ENCODE measurements at regions not wholly inside any gene's neighbourhood (a gene's known extent, or its start where the extent isn't known, plus 50 kb on each side); places are given as distances from the start of the nearest gene placed in this dataset.

- Histone ChIP-seq H3K4me3 (ENCODE audit: low read depth in 1 of 2, low read length in 2 of 2) (no peak overlapping the region), H3K27me3 (ENCODE audit: control insufficient read depth in 1 of 2, insufficient read depth in 2 of 2, low read length in 2 of 2) (no peaks in the 10 kb centered on the region), H3K9ac (ENCODE audit: low read length) (no peak overlapping the region), H3K4me1 (ENCODE audit: insufficient read depth, low read length) (peaks cover 19% of the 10 kb centered on the region), H3K9me3 (ENCODE audit: low read length) (no peaks in the 10 kb centered on the region), H3K36me3 (ENCODE audit: insufficient read depth, low read length) (no peaks in the 10 kb centered on the region), H3K27ac (ENCODE audit: low read depth, low read length) (no peak overlapping the region)
Observed at GRCh38 chr1:168455764-168456163, 88.0 kb downstream of the XCL2 start.

GRCh38 chr1:168454211-168454815, 89.5 kb downstream of the XCL2 start:
- H3K4me3 ChIP-seq (ENCODE audit: low read depth in 1 of 2, low read length in 2 of 2), result no peak overlapping the region
- H3K27ac ChIP-seq (ENCODE audit: low read depth, low read length), result peak overlapping the region; percentile 39
- no peaks in the 10 kb centered on the region for H3K36me3 ChIP-seq (ENCODE audit: insufficient read depth, low read length)
- no peak overlapping the region for H3K9ac ChIP-seq (ENCODE audit: low read length)
- peaks cover 19% of the 10 kb centered on the region for H3K4me1 ChIP-seq (ENCODE audit: insufficient read depth, low read length)
- H3K9me3 ChIP-seq (ENCODE audit: low read length), result no peaks in the 10 kb centered on the region
- no peaks in the 10 kb centered on the region for H3K27me3 ChIP-seq (ENCODE audit: control insufficient read depth in 1 of 2, insufficient read depth in 2 of 2, low read length in 2 of 2)

GRCh38 chr1:168453056-168453455, 90.7 kb downstream of the XCL2 start:
- Histone ChIP-seq H3K9ac (ENCODE audit: low read length) (no peak overlapping the region), H3K9me3 (ENCODE audit: low read length) (no peaks in the 10 kb centered on the region), H3K36me3 (ENCODE audit: insufficient read depth, low read length) (no peaks in the 10 kb centered on the region), H3K27ac (ENCODE audit: low read depth, low read length) (no peak overlapping the region), H3K4me3 (ENCODE audit: low read depth in 1 of 2, low read length in 2 of 2) (no peak overlapping the region), H3K4me1 (ENCODE audit: insufficient read depth, low read length) (peaks cover 19% of the 10 kb centered on the region), H3K27me3 (ENCODE audit: control insufficient read depth in 1 of 2, insufficient read depth in 2 of 2, low read length in 2 of 2) (no peaks in the 10 kb centered on the region)

- Histone ChIP-seq H3K9ac (ENCODE audit: low read length) (no peak overlapping the region), H3K36me3 (ENCODE audit: insufficient read depth, low read length) (no peaks in the 10 kb centered on the region), H3K27ac (ENCODE audit: low read depth, low read length) (no peak overlapping the region), H3K9me3 (ENCODE audit: low read length) (no peaks in the 10 kb centered on the region), H3K4me1 (ENCODE audit: insufficient read depth, low read length) (peaks cover 19% of the 10 kb centered on the region), H3K27me3 (ENCODE audit: control insufficient read depth in 1 of 2, insufficient read depth in 2 of 2, low read length in 2 of 2) (no peaks in the 10 kb centered on the region), H3K4me3 (ENCODE audit: low read depth in 1 of 2, low read length in 2 of 2) (peak overlapping the region in 1 of 2 donors; percentile 12)
Observed at GRCh38 chr1:168452329-168452728, 91.5 kb downstream of the XCL2 start.

GRCh38 chr1:168447871-168448270, 95.9 kb downstream of the XCL2 start:
- H3K27ac ChIP-seq (ENCODE audit: low read depth, low read length), result no peak overlapping the region
- no peaks in the 10 kb centered on the region for H3K4me1 ChIP-seq (ENCODE audit: insufficient read depth, low read length)
- no peaks in the 10 kb centered on the region for H3K27me3 ChIP-seq (ENCODE audit: control insufficient read depth in 1 of 2, insufficient read depth in 2 of 2, low read length in 2 of 2)
- H3K9me3 ChIP-seq (ENCODE audit: low read length), result no peaks in the 10 kb centered on the region
- no peak overlapping the region for H3K9ac ChIP-seq (ENCODE audit: low read length)
- H3K36me3 ChIP-seq (ENCODE audit: insufficient read depth, low read length), result no peaks in the 10 kb centered on the region
- H3K4me3 ChIP-seq (ENCODE audit: low read depth in 1 of 2, low read length in 2 of 2), result no peak overlapping the region

GRCh38 chr1:168446081-168446480, 97.7 kb downstream of the XCL2 start:
- Histone ChIP-seq H3K4me3 (ENCODE audit: low read depth in 1 of 2, low read length in 2 of 2) (no peak overlapping the region), H3K27me3 (ENCODE audit: control insufficient read depth in 1 of 2, insufficient read depth in 2 of 2, low read length in 2 of 2) (no peaks in the 10 kb centered on the region), H3K36me3 (ENCODE audit: insufficient read depth, low read length) (no peaks in the 10 kb centered on the region), H3K4me1 (ENCODE audit: insufficient read depth, low read length) (no peaks in the 10 kb centered on the region), H3K27ac (ENCODE audit: low read depth, low read length) (no peak overlapping the region), H3K9me3 (ENCODE audit: low read length) (no peaks in the 10 kb centered on the region), H3K9ac (ENCODE audit: low read length) (no peak overlapping the region)

- Histone ChIP-seq H3K27ac (ENCODE audit: low read depth, low read length) (no peak overlapping the region), H3K9me3 (ENCODE audit: low read length) (no peaks in the 10 kb centered on the region), H3K9ac (ENCODE audit: low read length) (no peak overlapping the region), H3K4me3 (ENCODE audit: low read depth in 1 of 2, low read length in 2 of 2) (no peak overlapping the region), H3K36me3 (ENCODE audit: insufficient read depth, low read length) (no peaks in the 10 kb centered on the region), H3K27me3 (ENCODE audit: control insufficient read depth in 1 of 2, insufficient read depth in 2 of 2, low read length in 2 of 2) (no peaks in the 10 kb centered on the region), H3K4me1 (ENCODE audit: insufficient read depth, low read length) (peaks cover 10% of the 10 kb centered on the region)
Observed at GRCh38 chr1:168443899-168444298, 99.9 kb downstream of the XCL2 start.

- Histone ChIP-seq H3K9ac (ENCODE audit: low read length) (no peak overlapping the region), H3K36me3 (ENCODE audit: insufficient read depth, low read length) (no peaks in the 10 kb centered on the region), H3K9me3 (ENCODE audit: low read length) (no peaks in the 10 kb centered on the region), H3K27ac (ENCODE audit: low read depth, low read length) (no peak overlapping the region), H3K4me3 (ENCODE audit: low read depth in 1 of 2, low read length in 2 of 2) (no peak overlapping the region), H3K27me3 (ENCODE audit: control insufficient read depth in 1 of 2, insufficient read depth in 2 of 2, low read length in 2 of 2) (no peaks in the 10 kb centered on the region), H3K4me1 (ENCODE audit: insufficient read depth, low read length) (peaks cover 10% of the 10 kb centered on the region)
Observed at GRCh38 chr1:168443356-168443755, 100.4 kb downstream of the XCL2 start.

GRCh38 chr1:168442931-168443330, 100.9 kb downstream of the XCL2 start:
- Histone ChIP-seq H3K4me1 (ENCODE audit: insufficient read depth, low read length) (peaks cover 10% of the 10 kb centered on the region), H3K9me3 (ENCODE audit: low read length) (no peaks in the 10 kb centered on the region), H3K27me3 (ENCODE audit: control insufficient read depth in 1 of 2, insufficient read depth in 2 of 2, low read length in 2 of 2) (no peaks in the 10 kb centered on the region), H3K4me3 (ENCODE audit: low read depth in 1 of 2, low read length in 2 of 2) (no peak overlapping the region), H3K27ac (ENCODE audit: low read depth, low read length) (no peak overlapping the region), H3K9ac (ENCODE audit: low read length) (no peak overlapping the region), H3K36me3 (ENCODE audit: insufficient read depth, low read length) (no peaks in the 10 kb centered on the region)

- Histone ChIP-seq H3K27me3 (ENCODE audit: control insufficient read depth in 1 of 2, insufficient read depth in 2 of 2, low read length in 2 of 2) (no peaks in the 10 kb centered on the region), H3K27ac (ENCODE audit: low read depth, low read length) (no peak overlapping the region), H3K9me3 (ENCODE audit: low read length) (no peaks in the 10 kb centered on the region), H3K4me1 (ENCODE audit: insufficient read depth, low read length) (peaks cover 10% of the 10 kb centered on the region), H3K36me3 (ENCODE audit: insufficient read depth, low read length) (no peaks in the 10 kb centered on the region), H3K9ac (ENCODE audit: low read length) (no peak overlapping the region), H3K4me3 (ENCODE audit: low read depth in 1 of 2, low read length in 2 of 2) (no peak overlapping the region)
Observed at GRCh38 chr1:168441745-168442144, 102.1 kb downstream of the XCL2 start.

- peaks cover 10% of the 10 kb centered on the region for H3K4me1 ChIP-seq (ENCODE audit: insufficient read depth, low read length)
- H3K27me3 ChIP-seq (ENCODE audit: control insufficient read depth in 1 of 2, insufficient read depth in 2 of 2, low read length in 2 of 2), result no peaks in the 10 kb centered on the region
- H3K27ac ChIP-seq (ENCODE audit: low read depth, low read length), result no peak overlapping the region
- H3K9ac ChIP-seq (ENCODE audit: low read length), result no peak overlapping the region
- no peaks in the 10 kb centered on the region for H3K36me3 ChIP-seq (ENCODE audit: insufficient read depth, low read length)
- peak overlapping the region in 1 of 2 donors; percentile 39 for H3K4me3 ChIP-seq (ENCODE audit: low read depth in 1 of 2, low read length in 2 of 2)
- H3K9me3 ChIP-seq (ENCODE audit: low read length), result no peaks in the 10 kb centered on the region
Observed at GRCh38 chr1:168439456-168440375, 104.1 kb downstream of the XCL2 start.

All from muscle layer of colon (tissue), 2 donors.